Transverse colon (tissue), 4 donors: ENCODE measurements at regions not wholly inside any gene's neighbourhood (a gene's known extent, or its start where the extent isn't known, plus 50 kb on each side); places are given as distances from the start of the nearest gene placed in this dataset.

ENCODE experiments used
- DNase-seq: peaks from one replicate; pipeline ENCODE4 v3.0.0-alpha.2; 2019
- H3K27ac ChIP-seq, 4 donors: fragments of 200-600 bp; sonication (generic); 2 replicates each; pipeline ENCODE4 v1.5.1; 2016 to 2018; ENCODE audit warnings: inconsistent platforms in 4 of 4
- H3K27me3 ChIP-seq: fragments of 200-600 bp; sonication (generic); 2 replicates; pipeline ENCODE4 v1.5.1; 2017; ENCODE audit warnings: inconsistent platforms
- H3K36me3 ChIP-seq, 4 donors: fragments of 200-600 bp; sonication (generic); 2 replicates each; pipeline ENCODE4 v1.5.1; 2017 to 2019; ENCODE audit warnings: inconsistent platforms in 4 of 4
- H3K4me1 ChIP-seq, 4 donors: fragments of 200-600 bp; sonication (generic); 2 replicates each; pipeline ENCODE4 v1.5.1; 2017 to 2020; ENCODE audit warnings: inconsistent platforms in 4 of 4
- H3K4me3 ChIP-seq, 4 donors: fragments of 200-600 bp; sonication (generic); 1 replicate in 1 of 4; 2 replicates in 3 of 4; pipeline versions ENCODE4 v1.5.1 to v1.6.1; 2017 to 2019; ENCODE audit warnings: inconsistent platforms in 4 of 4
- H3K9me3 ChIP-seq, 2 donors: fragments of 200-600 bp; sonication (generic); 2 replicates each; pipeline ENCODE4 v1.5.1; 2017 to 2019; ENCODE audit warnings: inconsistent platforms in 2 of 2
- EP300 ChIP-seq: sonication (generic); formaldehyde crosslinking; IDR thresholded peaks from one replicate; pipeline ENCODE4 v1.6.1; 2017; ENCODE audit warnings: antibody characterized with exemption, low read depth
- POLR2A ChIP-seq: fragments of 450-650 bp; IDR thresholded peaks from one replicate; pipeline ENCODE4 v1.6.1; 2016; ENCODE audit warnings: antibody characterized with exemption, mild to moderate bottlenecking, moderate library complexity
- POLR2AphosphoS5 ChIP-seq, 3 donors: sonication (generic); formaldehyde crosslinking; IDR thresholded peaks; one replicate each; pipeline ENCODE4 v1.6.1; 2016; ENCODE audit warnings: antibody characterized with exemption in 3 of 3
- WGBS, 2 donors: methylation state at CpG; one replicate each; pipeline ENCODE4 v1.1.5; 2018; ENCODE audit warnings: low coverage in 1 of 2; 5-methylcytosine and 5-hydroxymethylcytosine counted together
- in situ Hi-C, 4 donors: fragments of 200-750 bp; cut with MboI; loops; one replicate each; pipeline versions ENCODE4 v1.15.0 to v1.15.1; 2017; ENCODE audit warnings: low sequenced_read_pairs in 3 of 4, low pct_ligation_motif_present in 1 of 4, low pct_unique_long_range_greater_than_20kb in 1 of 4
- intact Hi-C: fragments of 100-400 bp; cut with DNase I; formaldehyde crosslinking; loops from one replicate; pipeline ENCODE4 v1.15.1; 2023; ENCODE audit warnings: low total_unique reads
- TF ChIP-seq, protein P1 (sequence below), 5 experiments: fragments of 200-600 bp in 3 of 5; fragments of 450-650 bp in 2 of 5; sonication (generic) in 3 of 5; IDR thresholded peaks; 1 replicate in 2 of 5; 2 replicates in 3 of 5; pipeline ENCODE4 v1.5.1; 2016 to 2017; ENCODE audit warnings: antibody characterized with exemption in 5 of 5, inconsistent platforms in 3 of 5, mild to moderate bottlenecking in 2 of 5, moderate library complexity in 1 of 5

DNA sequence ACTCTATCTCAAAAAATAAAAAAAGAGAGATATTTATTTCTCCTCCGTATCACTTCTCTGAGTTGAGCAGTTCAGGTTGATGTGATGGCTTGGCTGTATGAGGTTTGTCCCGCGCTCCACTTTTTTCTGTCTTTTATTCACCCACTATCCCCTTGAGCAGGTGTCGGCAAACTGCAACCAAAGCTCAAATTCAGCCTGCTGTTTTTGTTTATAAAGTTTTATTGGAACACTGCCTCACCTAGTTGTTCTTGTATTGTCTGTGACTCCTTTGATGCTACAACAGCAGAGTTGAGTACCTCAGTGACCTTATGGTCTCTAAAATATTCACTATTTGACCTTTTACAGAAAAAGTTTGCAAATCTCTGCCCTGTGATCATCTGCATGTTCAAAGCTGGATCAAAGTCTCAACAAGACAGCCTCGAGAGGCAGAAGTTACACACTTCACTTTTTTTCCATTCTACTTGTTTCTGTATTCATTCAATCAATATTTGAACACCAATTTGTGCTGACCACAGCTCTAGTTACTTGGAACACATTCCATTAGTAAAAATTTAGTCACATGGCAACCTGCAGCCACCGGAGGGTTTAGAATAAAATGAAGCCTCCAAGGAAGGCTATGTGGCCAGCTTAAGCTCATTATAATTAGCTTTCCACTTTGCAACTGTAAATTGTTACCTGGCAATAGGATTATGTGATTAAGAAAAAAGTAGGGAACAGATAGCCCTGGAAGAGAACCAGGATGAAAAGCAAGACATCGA, 945.8 kb downstream of the KCNJ2 start:
- WGBS, 2 donors: 85 to 86% methylated on average over 6 to 7 of the region's 7 CpGs
- intact Hi-C loops (no loop called here), in situ Hi-C loops (loop anchor here in 1 of 4 donors (10.0 kb wide), 1 partner anchor 1000 kb away; no protein-coding TSS in a partner anchor)

DNA sequence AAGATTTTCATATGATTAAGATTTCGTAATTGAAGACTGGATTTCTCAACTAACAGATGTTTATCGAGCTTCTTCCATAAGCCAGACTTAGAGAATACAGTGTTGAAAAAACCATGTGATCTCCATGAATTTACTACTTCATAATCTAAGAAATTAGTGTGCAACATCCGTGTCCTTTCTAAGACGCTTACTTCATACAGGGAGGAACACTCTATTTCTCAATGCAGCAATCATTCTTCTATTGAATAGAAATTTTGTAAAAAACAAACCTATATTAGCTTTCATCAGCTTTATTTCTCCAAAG, 946.3 kb downstream of the KCNJ2 start:
- DNase-seq: no peak
- 82 to 83% methylated on average over 4 of the region's 4 CpGs for WGBS, 2 donors
- H3K36me3 ChIP-seq: no peaks in the 10 kb centered on the region
- H3K4me1 ChIP-seq: no peaks in the 10 kb centered on the region
- no peak overlapping the region for H3K27ac ChIP-seq
- in situ Hi-C loops: loop anchor here in 1 of 4 donors (10.0 kb wide), 1 partner anchor 999 kb away; no protein-coding TSS in a partner anchor
- TF ChIP-seq, protein P1, sequence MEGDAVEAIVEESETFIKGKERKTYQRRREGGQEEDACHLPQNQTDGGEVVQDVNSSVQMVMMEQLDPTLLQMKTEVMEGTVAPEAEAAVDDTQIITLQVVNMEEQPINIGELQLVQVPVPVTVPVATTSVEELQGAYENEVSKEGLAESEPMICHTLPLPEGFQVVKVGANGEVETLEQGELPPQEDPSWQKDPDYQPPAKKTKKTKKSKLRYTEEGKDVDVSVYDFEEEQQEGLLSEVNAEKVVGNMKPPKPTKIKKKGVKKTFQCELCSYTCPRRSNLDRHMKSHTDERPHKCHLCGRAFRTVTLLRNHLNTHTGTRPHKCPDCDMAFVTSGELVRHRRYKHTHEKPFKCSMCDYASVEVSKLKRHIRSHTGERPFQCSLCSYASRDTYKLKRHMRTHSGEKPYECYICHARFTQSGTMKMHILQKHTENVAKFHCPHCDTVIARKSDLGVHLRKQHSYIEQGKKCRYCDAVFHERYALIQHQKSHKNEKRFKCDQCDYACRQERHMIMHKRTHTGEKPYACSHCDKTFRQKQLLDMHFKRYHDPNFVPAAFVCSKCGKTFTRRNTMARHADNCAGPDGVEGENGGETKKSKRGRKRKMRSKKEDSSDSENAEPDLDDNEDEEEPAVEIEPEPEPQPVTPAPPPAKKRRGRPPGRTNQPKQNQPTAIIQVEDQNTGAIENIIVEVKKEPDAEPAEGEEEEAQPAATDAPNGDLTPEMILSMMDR (IDR thresholded peaks at IDR 0.05): no peak
- TF ChIP-seq POLR2A (no peak), EP300 (no peak), POLR2AphosphoS5 (IDR thresholded peaks at IDR 0.05) (no peak)
- intact Hi-C loops: no loop called here
- H3K27me3 ChIP-seq: no peaks in the 10 kb centered on the region
- H3K9me3 ChIP-seq: no peaks in the 10 kb centered on the region
- no peak overlapping the region for H3K4me3 ChIP-seq

More for the DNA sequence above, 945.8 kb downstream of the KCNJ2 start:
- Histone ChIP-seq H3K27me3 (no peaks in the 10 kb centered on the region), H3K4me1 (no peaks in the 10 kb centered on the region), H3K4me3 (no peak overlapping the region), H3K27ac (no peak overlapping the region), H3K36me3 (no peaks in the 10 kb centered on the region), H3K9me3 (no peaks in the 10 kb centered on the region)
- TF ChIP-seq EP300: no peak
- no peak for TF ChIP-seq POLR2A
- no peak for TF ChIP-seq POLR2AphosphoS5 (IDR thresholded peaks at IDR 0.05)
- TF ChIP-seq, protein P1 (IDR thresholded peaks at IDR 0.05): no peak
- no peak for DNase-seq

DNA sequence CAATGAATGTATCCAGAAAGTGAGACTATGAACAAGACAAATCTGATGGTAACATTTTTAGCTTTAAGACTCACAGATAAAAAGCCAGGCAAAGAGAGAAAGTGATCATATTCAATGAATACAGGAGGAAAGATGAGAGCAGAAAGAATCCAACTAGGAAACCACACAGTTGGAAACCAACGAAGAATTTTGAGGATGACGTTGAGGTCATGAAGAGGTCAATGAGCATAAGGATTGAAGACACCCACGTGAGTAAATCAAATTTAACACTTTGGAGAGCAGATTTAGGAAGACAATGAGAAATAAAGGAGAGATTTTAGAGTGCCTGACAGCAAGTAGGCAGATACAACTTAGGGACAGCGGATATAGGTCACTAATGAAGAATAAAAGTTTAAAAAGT, 948.1 kb downstream of the KCNJ2 start:
- no peaks in the 10 kb centered on the region for H3K9me3 ChIP-seq
- no peak for DNase-seq
- no peaks in the 10 kb centered on the region for H3K4me1 ChIP-seq
- no peak overlapping the region for H3K27ac ChIP-seq
- intact Hi-C loops: no loop called here
- 48 to 63% methylated on average over 4 of the region's 4 CpGs for WGBS, 2 donors
- no peaks in the 10 kb centered on the region for H3K36me3 ChIP-seq
- in situ Hi-C loops: loop anchor here in 1 of 4 donors (10.0 kb wide), 1 partner anchor 997 kb away; no protein-coding TSS in a partner anchor
- H3K27me3 ChIP-seq: no peaks in the 10 kb centered on the region
- no peak overlapping the region for H3K4me3 ChIP-seq
- TF ChIP-seq, protein P1 (IDR thresholded peaks at IDR 0.05): no peak
- TF ChIP-seq POLR2A: no peak

DNA sequence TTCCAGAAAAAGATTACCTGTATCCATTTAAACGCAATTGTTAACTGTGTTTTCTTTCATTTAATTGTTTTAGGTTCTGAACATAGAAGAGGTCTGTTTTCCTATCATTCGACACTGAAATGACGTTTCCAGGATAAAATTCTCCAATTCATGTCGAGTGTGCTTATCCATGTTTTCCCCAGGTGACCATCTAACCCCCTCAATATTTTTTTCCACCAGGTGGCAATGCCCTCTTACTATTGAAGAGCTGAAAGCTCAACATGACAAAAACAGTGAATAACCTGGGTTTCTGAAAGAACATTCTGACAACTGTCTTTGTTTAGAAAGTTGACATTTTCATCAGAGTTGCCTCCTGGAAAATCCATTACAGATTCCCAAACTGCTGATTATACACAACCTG, 948.7 kb downstream of the KCNJ2 start:
- H3K27me3 ChIP-seq: no peaks in the 10 kb centered on the region
- H3K4me1 ChIP-seq: no peaks in the 10 kb centered on the region
- H3K9me3 ChIP-seq: no peaks in the 10 kb centered on the region
- in situ Hi-C loops (loop anchor here in 1 of 4 donors (10.0 kb wide), 1 partner anchor 997 kb away; no protein-coding TSS in a partner anchor), intact Hi-C loops (no loop called here)
- TF ChIP-seq POLR2AphosphoS5 (IDR thresholded peaks at IDR 0.05): no peak
- TF ChIP-seq, protein P1 (IDR thresholded peaks at IDR 0.05): peak; percentile 14 to 50 (median 29)
- H3K4me3 ChIP-seq: no peak overlapping the region
- H3K36me3 ChIP-seq: no peaks in the 10 kb centered on the region
- no peak overlapping the region for H3K27ac ChIP-seq
- 49 to 52% methylated on average over 4 of the region's 4 CpGs for WGBS, 2 donors
- DNase-seq: no peak
